CD4-positive, alpha-beta T cell treated with Interleukin-10 for 1 hour (primary cell): ENCODE measurements at regions not wholly inside any gene's neighbourhood (a gene's known extent, or its start where the extent isn't known, plus 50 kb on each side); places are given as distances from the start of the nearest gene placed in this dataset.
"Not testable (repeated sequence)": the region's sequence is repeated elsewhere in the genome, so short reads cannot be mapped to it uniquely, and the experiment has no call there.

Source experiments
- DNase-seq: peaks from one replicate; pipeline ENCODE4 v3.0.0-alpha.2; 2020

GRCh38 chr12:38016602-38017001 is 300.0 kb upstream of the ALG10B start:
- DNase-seq = no peak

GRCh38 chr12:38025916-38026315 is 290.7 kb upstream of the ALG10B start:
- no peak for DNase-seq

- no peak for DNase-seq
These were observed 263.5 kb upstream of the ALG10B start for GRCh38 chr12:38053113-38053512.

GRCh38 chr12:38053655-38054464 is 262.7 kb upstream of the ALG10B start:
- DNase-seq = no peak

GRCh38 chr12:38056701-38057689 is 259.6 kb upstream of the ALG10B start:
- DNase-seq = no peak

GRCh38 chr12:38099686-38100085 is 216.9 kb upstream of the ALG10B start:
- DNase-seq = no peak

GRCh38 chr12:38101753-38102152 is 214.8 kb upstream of the ALG10B start:
- no peak for DNase-seq

GRCh38 chr12:38102197-38102596 is 214.4 kb upstream of the ALG10B start:
- no peak for DNase-seq

- no peak for DNase-seq
These were observed 206.4 kb upstream of the ALG10B start for GRCh38 chr12:38110026-38110699.

- DNase-seq = no peak
These were observed 202.6 kb upstream of the ALG10B start for GRCh38 chr12:38113991-38114390.

- DNase-seq = no peak
These were observed 199.6 kb upstream of the ALG10B start for GRCh38 chr12:38116968-38117367.

GRCh38 chr12:38118632-38119031 is 197.9 kb upstream of the ALG10B start:
- no peak for DNase-seq

- no peak for DNase-seq
These were observed 196.1 kb upstream of the ALG10B start for GRCh38 chr12:38120438-38120837.

- DNase-seq = not testable (repeated sequence)
These were observed 193.5 kb upstream of the ALG10B start for GRCh38 chr12:38123028-38123427.

- DNase-seq = no peak
These were observed 192.9 kb upstream of the ALG10B start for GRCh38 chr12:38123566-38124246.

- no peak for DNase-seq
These were observed 192.1 kb upstream of the ALG10B start for GRCh38 chr12:38124247-38125012.

GRCh38 chr12:38132139-38132538 is 184.4 kb upstream of the ALG10B start:
- no peak for DNase-seq

GRCh38 chr12:38137287-38137686 is 179.3 kb upstream of the ALG10B start:
- no peak for DNase-seq

- DNase-seq = no peak
These were observed 178.9 kb upstream of the ALG10B start for GRCh38 chr12:38137716-38138115.

- DNase-seq = peak; percentile 62
These were observed 178.1 kb upstream of the ALG10B start for GRCh38 chr12:38138225-38139221.
